GM19372 (cell line): ENCODE measurements at regions not wholly inside any gene's neighbourhood (a gene's known extent, or its start where the extent isn't known, plus 50 kb on each side); places are given as distances from the start of the nearest gene placed in this dataset.
"Not testable (repeated sequence)": the region's sequence is repeated elsewhere in the genome, so short reads cannot be mapped to it uniquely, and the experiment has no call there.

Source experiments
- ATAC-seq: cut with Tn5 transposase; IDR thresholded peaks from one replicate; pipeline ENCODE4 v1.9.1; 2021; ENCODE audit warnings: mild to moderate bottlenecking, low read depth, moderate library complexity; ENCODE audit not compliant: unreplicated experiment

DNA sequence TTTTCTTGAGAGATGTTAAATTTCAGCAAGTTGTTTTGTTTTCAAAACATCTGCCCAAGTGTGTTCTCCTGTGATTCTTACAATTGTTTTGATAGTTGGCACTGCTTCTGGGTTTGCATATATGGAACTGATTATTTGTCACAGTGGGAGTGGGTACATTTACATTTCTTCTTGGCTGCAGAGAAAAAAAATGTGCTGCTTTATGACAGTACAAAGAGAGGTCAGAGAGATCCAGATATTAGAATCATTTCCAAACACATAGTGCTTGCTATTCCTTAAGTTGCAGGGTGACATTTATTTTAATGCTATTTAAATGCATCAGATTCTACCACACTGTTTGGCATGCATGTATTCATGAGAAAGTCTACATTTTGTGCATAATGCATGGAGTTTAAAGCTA, 303.5 kb upstream of the MDGA2 start:
- ATAC-seq, result no peak

DNA sequence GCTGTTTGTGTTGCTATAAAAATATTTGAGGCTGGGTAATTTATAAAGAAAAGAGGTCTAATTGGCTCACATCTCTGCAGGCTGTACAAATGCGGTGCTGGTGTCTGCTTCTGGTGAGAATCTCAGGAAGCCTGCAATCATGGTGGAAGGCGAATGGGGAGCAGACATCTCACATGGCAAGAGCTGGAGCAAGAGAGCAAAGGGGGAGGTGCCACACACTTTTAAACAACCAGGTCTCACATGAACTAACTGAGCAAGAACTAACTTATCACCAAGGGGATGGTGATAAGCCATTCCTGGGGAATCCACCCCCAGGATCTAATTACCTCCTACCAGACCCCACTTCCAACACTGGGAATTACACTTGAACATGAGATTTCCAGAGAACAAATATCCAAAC, 300.7 kb upstream of the MDGA2 start:
- no peak for ATAC-seq

DNA sequence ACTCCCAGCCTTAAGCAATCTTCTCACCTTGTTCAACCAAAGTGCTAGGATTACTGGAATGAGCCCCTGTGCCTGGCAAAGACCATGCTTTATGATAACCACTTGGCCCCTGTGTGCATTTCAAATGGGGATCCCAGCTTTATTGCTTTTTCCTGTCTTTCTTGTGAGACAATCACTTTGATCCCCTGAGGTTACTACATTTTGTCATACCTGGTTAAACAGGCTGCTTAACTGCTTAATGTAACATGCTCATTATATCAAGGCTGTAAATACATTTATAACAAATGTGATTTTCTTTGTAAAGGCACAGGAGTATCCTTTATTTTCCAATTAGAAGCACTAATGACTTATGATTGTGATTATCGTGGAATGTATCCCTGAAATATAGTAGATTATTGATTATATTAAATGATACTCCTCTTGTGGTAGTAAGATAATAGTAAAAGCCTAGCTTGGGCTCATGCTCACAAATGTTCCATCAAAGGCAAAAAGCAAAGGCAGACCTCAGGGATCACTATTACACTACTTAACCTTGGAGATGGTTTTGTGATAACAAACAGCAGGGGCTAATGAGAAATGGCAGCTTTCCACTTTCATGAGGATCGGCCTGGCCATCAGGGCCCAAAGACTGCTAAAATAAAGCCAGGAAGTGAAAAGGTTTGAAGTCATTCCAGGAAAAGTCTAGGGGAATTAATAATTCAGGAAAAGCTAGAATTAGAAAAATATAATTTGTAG, 290.8 kb upstream of the MDGA2 start:
- ATAC-seq, result no peak

DNA sequence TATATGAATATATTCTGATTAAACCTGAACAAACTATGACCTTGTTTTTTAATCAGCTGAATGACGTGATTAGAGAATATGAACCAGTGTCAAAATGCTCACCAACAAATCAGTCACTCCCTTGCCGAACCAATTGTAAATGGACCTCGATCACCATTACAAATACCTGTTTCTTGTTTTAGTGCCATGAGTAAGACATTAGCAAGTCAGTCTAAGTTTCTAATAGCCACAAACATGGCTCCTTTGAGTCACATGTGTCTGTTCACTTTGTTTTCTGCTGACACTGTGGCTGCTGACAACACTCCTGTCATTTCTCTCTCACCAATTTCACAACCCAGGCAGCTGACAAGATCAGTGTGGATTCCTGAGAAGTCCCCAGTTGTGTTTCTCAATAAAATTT, 286.2 kb upstream of the MDGA2 start:
- ATAC-seq, result no peak

DNA sequence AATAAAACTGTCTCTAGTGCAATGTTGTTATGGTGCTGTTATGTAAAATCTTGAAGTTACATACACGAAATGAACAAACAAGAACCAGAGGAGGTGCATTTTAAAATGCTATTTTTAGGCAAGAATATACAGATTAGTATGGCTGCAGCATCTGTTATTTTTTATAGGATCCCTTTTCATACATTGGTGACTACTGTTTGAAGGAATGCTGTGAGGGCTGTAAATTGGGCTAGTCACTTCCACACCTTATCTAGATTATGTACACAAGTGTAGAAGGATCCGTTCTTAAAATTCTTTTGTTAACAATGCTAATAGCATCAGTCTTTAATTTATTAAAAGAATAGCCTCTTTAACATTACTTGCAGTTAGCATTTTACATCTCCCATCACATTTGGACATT, 284.3 kb upstream of the MDGA2 start:
- ATAC-seq, result no peak

DNA sequence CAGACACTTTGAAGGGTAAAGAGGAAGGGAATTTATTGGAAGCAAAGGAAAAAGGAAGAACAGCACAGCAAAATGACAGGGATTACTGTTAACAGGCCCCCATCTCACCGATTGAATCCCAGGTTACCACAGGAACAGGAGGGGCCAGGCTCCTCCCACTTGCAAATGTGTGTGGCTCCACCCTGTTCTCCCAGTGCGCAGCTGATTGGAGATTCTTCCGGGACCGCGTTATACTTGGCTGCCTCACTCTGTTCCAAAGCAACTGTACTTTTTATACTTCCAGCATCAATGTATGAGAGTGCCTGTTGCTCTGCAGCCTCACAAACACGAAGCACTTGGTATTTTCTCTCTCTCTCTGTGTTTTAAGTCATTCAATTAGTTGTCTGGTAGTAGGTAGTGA, 273.6 kb upstream of the MDGA2 start:
- no peak for ATAC-seq

DNA sequence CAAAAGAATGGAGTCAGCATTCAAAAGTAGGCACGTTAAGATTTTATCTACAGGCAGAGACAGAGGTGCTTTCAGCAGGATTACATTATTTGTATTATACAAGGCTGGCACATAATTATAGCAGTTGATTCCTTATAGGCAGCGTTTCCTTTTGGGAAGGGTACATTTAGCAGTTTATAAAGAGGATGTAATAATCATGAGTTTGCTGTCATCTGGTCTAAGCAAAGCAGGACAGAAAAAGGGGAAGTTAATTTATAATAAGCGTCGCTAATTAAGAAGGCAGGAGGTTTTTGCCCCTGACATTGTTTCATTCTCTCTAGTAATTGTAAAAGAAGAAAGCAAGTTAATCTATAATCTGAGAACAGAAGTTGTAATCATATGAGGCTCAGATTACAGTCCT, 259.9 kb upstream of the MDGA2 start:
- ATAC-seq, result no peak

- no peak for ATAC-seq
Observed at GRCh38 chr14:47929334-47929733, 253.9 kb upstream of the MDGA2 start.

DNA sequence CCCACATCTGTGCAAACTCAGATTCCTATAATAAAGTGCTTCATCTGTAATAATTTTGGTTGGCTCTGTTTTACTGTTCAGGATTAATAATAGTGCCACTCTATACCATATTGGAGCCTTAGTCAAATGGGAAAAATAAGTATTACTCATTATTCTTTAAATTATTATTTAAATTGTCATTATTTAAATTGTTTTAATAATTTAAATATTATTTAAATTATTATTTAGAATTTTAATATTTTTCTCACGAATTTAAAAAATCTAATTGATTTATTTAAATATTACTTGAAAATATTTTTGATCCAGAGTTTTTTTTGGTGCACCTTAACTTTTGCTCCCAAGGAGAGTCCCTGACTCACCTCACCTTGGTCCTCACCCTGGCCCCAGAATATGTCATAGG, 245.7 kb upstream of the MDGA2 start:
- no peak for ATAC-seq

- no peak for ATAC-seq
Observed at GRCh38 chr14:47919997-47920396, 244.6 kb upstream of the MDGA2 start.

DNA sequence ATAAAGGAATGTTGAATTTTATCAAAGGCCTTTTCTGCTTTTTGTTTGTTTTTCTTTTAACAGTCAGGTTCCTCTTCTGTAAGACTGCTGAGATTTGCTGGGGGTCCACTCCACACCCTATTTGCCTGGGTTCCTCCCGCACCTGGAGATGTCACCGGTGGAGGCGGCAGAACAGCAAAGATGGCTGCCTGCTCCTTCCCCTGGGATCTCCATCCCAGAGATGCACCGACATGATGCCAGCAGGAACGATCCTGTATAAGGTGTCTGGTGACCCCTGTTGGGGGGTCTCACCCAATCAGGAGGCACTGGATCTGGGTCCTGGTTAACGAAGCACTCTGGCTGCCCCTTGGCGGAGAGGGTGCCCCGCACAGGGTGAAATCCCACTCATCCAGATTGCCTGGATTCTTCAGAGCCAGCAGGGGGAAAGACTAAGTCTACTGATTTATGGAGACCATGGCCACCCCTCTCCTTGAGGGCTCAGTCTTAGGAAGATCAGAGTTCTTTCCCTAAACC, 244.0 kb upstream of the MDGA2 start:
- ATAC-seq, result no peak

DNA sequence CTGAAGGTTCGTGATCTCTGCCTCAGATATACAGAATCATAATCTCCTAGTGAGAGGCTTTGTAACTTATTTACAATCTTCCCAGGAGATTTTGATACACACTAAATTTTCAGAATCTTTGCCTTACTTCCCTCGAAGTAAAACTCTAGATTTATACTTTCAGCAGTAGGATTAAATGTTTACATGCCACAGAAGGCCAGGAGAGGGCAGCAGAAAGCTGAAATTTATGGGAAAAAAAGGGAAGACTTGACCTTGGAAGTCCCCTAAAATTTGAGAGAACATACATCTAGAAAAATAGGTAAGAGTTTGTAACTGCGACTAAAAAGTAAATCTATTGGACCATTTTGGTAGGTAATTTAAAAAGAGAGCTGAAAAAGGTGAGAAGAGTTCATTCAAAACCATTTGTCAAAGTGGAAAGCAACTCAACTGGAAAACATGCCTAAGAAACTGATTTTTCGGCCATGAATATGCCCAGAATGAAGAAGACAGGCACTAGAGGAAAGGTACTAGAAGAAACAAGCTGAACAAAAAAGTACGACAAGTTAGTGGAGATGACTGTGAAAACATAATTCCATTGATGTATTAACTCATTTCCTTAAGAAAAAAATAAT, 242.0 kb upstream of the MDGA2 start:
- no peak for ATAC-seq

- not testable (repeated sequence) for ATAC-seq
Observed at GRCh38 chr14:47901141-47901540, 225.7 kb upstream of the MDGA2 start.

DNA sequence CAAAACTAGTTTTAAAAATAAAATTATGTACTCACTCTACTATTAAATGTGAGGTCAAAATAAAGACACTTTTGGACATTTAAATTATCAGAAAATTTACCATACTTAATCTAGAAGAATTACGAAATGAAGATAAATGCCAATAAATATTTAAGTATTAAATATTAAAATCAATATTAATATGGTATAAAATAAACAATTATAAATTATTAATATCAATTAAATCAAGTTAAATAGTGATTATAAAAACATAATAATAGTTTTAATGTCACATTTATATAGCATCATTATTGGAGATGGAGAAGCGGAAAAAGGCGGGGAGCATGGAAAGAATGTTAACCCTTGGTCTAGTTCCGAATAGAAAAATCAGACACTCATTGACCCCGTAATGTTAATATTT, 224.3 kb upstream of the MDGA2 start:
- no peak for ATAC-seq

GRCh38 chr14:47874350-47874749, 198.9 kb upstream of the MDGA2 start:
- ATAC-seq, result no peak

DNA sequence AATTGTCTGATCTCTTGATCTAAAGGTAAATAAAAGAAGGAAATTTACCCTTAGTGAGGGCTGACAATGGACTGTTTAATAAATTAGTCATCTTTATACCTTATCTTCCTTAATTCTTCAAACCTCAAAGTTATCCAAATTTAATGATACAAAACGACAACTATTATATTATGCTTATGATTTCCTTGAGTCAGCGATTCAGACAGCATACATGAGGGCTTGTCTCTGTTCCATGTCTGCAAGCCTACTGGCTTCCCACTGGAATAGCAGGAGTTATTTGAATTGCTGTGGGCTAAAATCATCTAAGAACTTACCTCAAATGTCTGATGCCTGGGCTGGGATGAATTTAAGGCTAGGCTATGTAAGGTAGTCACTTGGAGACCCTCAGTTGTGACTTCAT, 197.2 kb upstream of the MDGA2 start:
- no peak for ATAC-seq

- no peak for ATAC-seq
Observed at GRCh38 chr14:47863441-47863840, 188.0 kb upstream of the MDGA2 start.

DNA sequence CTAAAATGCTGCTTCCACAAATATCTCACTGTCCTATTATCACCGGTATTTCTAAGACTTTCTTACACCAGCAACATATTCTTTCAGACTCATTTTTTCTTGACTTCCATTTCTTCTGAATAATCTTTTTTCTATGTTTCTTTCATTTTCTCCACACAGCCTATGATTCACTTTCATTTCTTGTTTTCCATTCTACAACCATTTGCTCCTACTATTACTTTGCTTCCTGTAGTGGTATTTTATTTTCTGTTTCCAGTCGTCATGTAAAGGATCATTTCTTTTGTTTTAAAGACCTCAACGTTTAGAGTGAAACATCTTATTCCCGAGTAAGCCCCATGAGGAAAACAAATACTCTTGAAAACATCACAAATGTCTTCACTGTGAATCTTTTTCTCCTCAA, 182.2 kb upstream of the MDGA2 start:
- ATAC-seq, result no peak

DNA sequence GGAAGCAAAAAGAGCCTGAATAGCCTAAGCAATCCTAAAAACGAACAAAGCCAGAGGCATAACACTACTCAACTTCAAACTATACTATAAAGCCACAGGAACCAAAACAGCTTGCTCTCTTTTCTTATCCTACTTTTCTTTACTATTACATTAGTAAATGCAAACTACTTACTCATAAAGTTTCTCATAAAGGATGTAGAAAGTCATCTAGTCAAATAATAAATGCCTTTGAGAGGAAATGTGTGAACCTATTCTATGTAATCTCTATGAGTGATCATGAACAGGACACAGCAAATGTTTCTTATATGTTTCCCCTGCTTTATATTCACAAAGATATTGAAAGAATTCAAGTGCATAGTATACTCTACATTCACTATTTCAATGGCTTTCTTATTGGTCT, 176.9 kb upstream of the MDGA2 start:
- no peak for ATAC-seq

DNA sequence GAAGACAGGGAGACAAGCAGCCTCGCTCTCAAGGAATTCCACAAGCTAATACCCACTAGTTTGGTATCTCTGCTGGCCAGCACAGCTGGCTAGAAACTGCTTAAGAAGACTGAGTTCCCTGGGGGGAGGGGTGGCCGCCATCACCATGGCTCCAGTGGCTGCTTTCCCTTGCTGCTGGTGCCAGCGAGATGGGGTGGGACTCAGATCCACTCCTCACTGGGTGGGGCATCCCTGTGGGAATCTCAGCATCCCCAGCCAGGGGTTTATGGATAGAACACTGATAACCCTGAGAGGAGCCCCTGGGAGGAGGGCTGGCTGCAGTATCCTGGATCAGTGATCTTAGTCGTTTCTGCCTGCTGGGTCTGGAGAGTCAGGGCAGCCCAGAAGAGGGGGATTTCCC, 170.6 kb upstream of the MDGA2 start:
- no peak for ATAC-seq

GRCh38 chr14:47843236-47843635, 167.8 kb upstream of the MDGA2 start:
- ATAC-seq, result no peak

GRCh38 chr14:47833011-47833410, 157.6 kb upstream of the MDGA2 start:
- ATAC-seq, result no peak
